EH (cell line): ENCODE measurements at regions not wholly inside any gene's neighbourhood (a gene's known extent, or its start where the extent isn't known, plus 50 kb on each side); places are given as distances from the start of the nearest gene placed in this dataset.
"Not testable (repeated sequence)": the region's sequence is repeated elsewhere in the genome, so short reads cannot be mapped to it uniquely, and the experiment has no call there.

Experiments
- DNase-seq: peaks from one replicate; pipeline ENCODE4 v3.0.0-alpha.2; 2015; ENCODE audit warnings: low read depth

- DNase-seq = no peak
These were observed 139.8 kb upstream of the CHODL start for GRCh38 chr21:18104802-18105201.

GRCh38 chr21:18096413-18096812 lies 148.2 kb upstream of the CHODL start:
- DNase-seq = not testable (repeated sequence)

GRCh38 chr21:18089786-18090185 lies 154.8 kb upstream of the CHODL start:
- DNase-seq = no peak

DNA sequence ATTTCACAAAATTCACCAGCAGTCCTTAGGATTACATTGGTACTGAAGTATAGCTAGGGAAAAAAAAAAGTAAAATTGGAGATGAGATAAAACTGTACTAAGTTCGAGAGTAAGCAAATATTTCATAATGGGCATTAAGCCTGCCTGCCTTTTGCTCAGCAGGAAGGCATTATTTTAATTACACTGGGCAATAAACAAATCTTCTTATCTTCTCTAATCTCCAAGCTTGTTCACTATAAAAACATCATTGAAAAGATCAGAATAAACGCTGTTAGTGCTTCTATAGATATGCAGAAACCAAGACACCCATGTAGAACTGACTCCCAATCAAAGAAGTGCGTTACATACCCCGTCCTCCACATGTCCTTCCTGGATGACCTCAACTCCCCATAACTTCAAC lies 174.2 kb upstream of the CHODL start:
- DNase-seq = no peak

DNA sequence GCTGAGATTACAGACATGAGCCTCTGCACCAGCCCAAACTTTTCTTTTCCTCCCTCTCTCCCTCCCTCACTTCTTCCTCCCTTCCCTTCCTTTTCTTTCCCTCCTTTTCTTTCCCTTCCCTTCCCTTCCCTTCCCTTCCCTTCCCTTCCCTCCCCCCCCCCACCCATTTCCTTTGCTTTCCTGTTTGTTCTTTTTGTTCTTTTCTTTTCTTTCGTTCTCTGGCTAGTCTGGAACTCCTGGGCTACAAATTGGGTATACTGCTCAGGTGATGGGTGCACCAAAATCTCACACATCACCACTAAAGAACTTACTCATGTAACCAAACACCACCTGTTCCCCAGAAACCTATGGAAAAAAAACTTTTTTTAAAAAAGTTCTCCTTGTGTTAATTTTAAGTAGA lies 174.8 kb upstream of the CHODL start:
- DNase-seq = no peak

- DNase-seq = no peak
These were observed 184.2 kb upstream of the CHODL start for GRCh38 chr21:18060402-18060801.

- DNase-seq = no peak
These were observed 185.8 kb upstream of the CHODL start for GRCh38 chr21:18058731-18059398.

DNA sequence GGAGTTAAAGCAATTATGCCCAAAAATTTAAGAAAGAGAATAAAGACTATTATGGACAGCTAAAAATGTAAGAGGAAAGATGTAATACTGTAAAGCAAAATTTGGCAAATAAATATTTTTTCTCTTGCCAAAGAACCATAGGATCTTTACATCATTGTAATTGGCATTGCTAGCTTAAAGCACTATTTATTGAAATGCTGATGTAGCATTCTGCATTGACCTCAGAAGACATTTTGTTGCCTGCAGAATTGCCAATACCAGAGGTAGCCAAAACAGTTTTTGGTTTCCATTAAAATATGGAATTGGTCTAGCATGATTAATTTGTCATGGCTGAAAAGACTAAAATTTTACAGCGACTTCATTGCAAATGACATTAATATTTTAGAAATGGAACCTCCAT lies 191.5 kb upstream of the CHODL start:
- DNase-seq = no peak

DNA sequence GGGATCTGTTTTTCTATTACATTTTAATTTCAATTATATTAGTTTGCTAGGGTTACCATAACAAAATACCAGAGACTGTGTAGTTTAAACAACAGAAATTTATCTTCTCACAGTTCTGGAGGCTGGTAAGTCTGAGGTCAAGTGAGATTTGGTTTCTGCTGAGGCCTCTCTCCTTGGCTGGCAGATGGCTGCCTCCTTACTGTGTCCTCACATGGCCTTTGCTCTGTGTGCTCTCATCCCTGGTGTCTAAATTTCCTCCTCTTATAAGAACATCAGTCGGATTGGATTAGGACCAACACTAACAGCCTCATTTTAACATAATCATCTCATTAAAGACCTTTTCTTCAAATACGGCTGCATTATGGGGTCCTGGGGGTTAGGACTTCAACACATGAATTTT lies 195.2 kb upstream of the CHODL start:
- no peak for DNase-seq

DNA sequence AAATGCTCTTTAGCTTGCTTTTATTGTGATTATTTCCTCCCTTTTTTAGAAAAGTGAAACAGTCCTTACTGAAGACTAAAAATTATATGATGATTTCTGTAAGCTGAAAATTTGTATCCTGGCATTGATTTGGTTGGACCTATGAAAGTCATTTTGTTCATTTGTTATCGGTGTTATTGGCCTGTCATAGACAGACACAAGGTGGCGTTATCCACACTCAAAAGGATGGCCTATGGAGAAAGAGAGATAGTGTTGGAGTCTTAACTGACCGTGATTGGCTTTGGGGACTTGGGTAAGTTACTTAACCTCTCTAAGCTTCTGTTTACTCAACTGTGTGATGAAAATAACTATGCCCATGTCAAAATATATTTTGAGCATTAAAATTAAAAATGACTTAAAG lies 203.6 kb upstream of the CHODL start:
- DNase-seq = no peak

GRCh38 chr21:18030248-18030647 lies 211.1 kb upstream of the C21orf91 start:
- no peak for DNase-seq

GRCh38 chr21:18026359-18026758 lies 207.2 kb upstream of the C21orf91 start:
- no peak for DNase-seq

GRCh38 chr21:18023711-18024110 lies 204.6 kb upstream of the C21orf91 start:
- DNase-seq = no peak

DNA sequence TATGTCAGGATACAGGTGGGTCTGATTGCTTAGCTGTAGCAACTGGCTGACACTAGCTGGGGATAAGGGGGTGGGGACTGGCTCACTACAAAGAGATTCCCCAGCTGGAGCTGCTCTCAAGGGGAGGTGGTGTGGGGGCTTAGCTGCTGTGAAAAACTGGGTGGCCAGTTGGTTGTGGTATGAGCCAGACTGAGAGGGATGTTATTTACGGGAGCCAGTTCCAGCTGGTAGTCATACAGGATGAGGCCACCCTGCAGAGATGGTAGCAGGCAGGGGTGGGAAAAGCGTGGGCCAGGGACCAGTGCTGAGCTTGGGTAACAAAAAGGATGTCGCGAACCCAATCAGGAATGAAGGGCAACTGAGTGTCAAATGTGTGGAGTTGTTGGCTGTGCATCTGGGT lies 204.0 kb upstream of the C21orf91 start:
- DNase-seq = no peak

- DNase-seq = no peak
These were observed 188.0 kb upstream of the C21orf91 start for GRCh38 chr21:18007121-18007520.

- no peak for DNase-seq
These were observed 187.5 kb upstream of the C21orf91 start for GRCh38 chr21:18006691-18007090.

DNA sequence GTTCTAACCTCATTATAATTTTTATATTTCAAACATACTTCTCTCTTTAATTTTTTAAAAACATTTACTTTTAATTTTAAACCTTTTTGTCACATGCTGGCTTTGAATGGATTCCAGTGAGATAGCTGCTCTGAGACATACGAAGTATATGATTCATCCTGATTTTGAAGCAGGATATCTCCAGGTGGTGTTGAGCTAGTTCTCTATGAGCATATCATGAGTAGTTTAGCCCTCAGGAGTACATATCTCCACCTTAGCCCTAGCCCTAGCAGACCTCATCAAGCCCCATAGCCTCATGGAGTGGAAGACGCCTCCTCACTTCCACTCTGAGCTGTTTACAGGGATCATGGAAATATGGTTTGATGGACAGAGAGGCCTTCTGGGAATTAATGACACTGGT lies 183.2 kb upstream of the C21orf91 start:
- DNase-seq = no peak

- DNase-seq = no peak
These were observed 182.0 kb upstream of the C21orf91 start for GRCh38 chr21:18000981-18001686.

- DNase-seq = not testable (repeated sequence)
These were observed 179.4 kb upstream of the C21orf91 start for GRCh38 chr21:17998599-17998998.

- DNase-seq = no peak
These were observed 170.6 kb upstream of the C21orf91 start for GRCh38 chr21:17989780-17990179.

- DNase-seq = no peak
These were observed 168.9 kb upstream of the C21orf91 start for GRCh38 chr21:17988102-17988437.

DNA sequence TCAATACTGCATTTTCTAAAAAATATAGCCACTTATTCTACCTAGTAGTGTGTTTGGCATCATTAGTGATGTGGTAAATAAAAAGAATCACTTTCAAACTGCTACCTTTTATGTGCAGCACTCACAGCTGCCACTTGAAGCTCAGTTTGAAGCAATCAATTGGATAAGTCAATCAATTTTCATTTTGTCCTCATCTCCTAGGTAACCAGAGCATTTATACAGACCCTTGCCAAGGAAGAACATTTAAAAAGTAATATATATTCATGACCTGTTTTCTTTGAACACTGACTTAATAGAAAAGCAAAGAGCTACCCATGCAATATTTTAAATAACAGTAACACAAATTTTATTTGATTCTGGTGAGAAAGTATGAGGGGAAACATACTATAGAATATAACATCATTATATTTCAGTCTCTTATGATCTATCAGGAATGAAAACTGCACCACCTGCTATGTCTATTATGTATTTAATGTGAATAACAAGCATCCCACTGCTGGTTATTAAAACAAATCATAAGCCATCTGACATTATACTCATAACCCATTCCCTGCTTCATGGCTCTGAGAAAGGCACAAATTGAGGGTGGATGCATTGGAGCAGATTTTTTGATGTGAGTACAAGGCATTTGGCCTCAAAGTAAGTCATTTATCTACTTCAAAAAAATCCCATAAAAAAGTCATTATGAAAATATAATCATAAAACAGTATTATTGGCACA lies 168.4 kb upstream of the C21orf91 start:
- no peak for DNase-seq

DNA sequence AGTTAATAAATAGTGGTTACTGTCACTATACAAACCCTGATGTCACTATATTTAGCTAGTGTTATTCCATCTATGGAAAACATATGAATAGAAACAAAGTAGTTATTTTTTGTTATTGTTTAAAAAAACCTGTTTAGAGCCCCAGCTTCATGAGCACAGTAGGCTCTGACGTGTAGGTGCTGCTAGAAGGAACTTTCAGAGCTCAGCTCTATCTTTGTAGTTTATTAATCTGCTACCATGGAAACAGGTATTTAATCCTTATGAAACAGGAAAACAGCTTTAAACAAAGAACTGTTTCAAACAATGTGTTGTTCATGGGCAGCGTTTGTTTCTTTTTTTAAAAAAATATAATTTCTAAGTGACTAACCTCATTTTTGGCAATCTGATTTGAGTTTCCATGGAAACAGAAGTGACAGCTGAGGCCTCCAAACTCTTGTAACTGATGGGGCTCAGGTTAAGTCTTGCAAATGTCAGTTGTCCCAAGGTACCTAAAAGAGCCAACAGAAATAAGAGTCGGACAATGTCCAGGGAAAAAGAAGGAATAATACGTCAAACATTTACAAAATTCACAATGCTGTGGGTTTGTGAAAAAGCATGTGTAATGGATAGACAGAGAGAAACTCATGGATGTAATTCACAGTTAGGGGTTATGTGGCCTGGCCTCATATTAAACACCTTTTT lies 162.0 kb upstream of the C21orf91 start:
- no peak for DNase-seq
